Neural cell (in vitro differentiated cells): ENCODE measurements at regions not wholly inside any gene's neighbourhood (a gene's known extent, or its start where the extent isn't known, plus 50 kb on each side); places are given as distances from the start of the nearest gene placed in this dataset.

Experiments used
- EP300 ChIP-seq: fragments of 450-650 bp; conservative IDR thresholded peaks from 2 replicates; pipeline ENCODE4 v1.6.1; 2014; ENCODE audit warnings: antibody characterized with exemption, mild to moderate bottlenecking, moderate library complexity; ENCODE audit not compliant: poor library complexity, severe bottlenecking
- EZH2 ChIP-seq: fragments of 200-600, 300-800 bp; shearing (Covaris generic), sonication (generic); IDR thresholded peaks from 2 replicates; pipeline ENCODE4 v1.6.1; 2014; ENCODE audit warnings: antibody characterized with exemption, low read length, borderline replicate concordance, mild to moderate bottlenecking; ENCODE audit not compliant: insufficient read depth, poor library complexity, severe bottlenecking
- MXI1 ChIP-seq: fragments of 450-650 bp; conservative IDR thresholded peaks from 2 replicates; pipeline ENCODE4 v1.6.1; 2014; ENCODE audit warnings: antibody characterized with exemption, mild to moderate bottlenecking; ENCODE audit not compliant: poor library complexity, severe bottlenecking
- POLR2AphosphoS5 ChIP-seq: IDR thresholded peaks from 2 replicates; pipeline ENCODE4 v1.6.1; 2012
- RAD21 ChIP-seq: fragments of 450-650 bp; conservative IDR thresholded peaks from 2 replicates; pipeline ENCODE4 v1.6.1; 2014; ENCODE audit warnings: antibody characterized with exemption, mild to moderate bottlenecking, moderate library complexity
- TAF1 ChIP-seq: IDR thresholded peaks from 2 replicates; pipeline ENCODE4 v1.6.1; 2012; ENCODE audit warnings: low read depth
- TF ChIP-seq, protein P1 (sequence below): fragments of 450-650 bp; IDR thresholded peaks from 2 replicates; pipeline ENCODE4 v1.5.1; 2014; ENCODE audit warnings: antibody characterized with exemption, mild to moderate bottlenecking, moderate library complexity; ENCODE audit not compliant: poor library complexity, severe bottlenecking

DNA sequence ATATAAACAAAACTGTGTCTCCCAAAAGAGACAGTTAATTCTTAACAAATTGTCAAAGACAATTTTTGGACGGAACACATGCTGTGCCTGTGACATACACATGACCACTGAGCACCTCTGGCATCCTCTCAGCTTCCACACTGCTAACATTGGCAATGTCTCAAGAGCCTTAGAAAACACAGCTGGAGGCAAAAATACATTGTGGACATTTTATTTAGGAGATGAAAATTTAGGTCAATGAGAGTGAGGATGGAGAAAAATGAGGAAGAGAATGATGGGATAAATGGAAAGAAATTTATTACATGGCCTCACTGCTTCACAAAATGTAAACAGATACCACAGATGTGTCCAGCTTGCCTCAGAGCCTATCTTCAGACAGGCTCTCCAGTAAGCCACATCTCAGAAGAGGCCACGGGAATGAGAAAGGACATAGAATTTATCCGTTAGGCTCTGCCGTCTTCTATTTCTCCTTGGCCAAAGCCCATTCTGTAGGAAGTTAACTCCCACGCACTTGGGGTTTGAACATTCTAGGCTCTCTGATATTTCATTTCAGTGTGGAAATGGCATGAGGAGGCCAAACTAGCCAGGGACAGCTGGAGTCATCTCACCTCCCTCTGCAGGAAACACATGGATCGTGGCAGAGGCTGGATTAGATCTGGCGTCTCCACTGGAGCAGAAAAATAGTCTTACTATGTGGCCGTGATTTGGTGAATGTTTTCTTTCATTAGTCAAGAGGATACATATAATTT lies 519.4 kb upstream of the DSEL start:
- TF ChIP-seq, protein P1, sequence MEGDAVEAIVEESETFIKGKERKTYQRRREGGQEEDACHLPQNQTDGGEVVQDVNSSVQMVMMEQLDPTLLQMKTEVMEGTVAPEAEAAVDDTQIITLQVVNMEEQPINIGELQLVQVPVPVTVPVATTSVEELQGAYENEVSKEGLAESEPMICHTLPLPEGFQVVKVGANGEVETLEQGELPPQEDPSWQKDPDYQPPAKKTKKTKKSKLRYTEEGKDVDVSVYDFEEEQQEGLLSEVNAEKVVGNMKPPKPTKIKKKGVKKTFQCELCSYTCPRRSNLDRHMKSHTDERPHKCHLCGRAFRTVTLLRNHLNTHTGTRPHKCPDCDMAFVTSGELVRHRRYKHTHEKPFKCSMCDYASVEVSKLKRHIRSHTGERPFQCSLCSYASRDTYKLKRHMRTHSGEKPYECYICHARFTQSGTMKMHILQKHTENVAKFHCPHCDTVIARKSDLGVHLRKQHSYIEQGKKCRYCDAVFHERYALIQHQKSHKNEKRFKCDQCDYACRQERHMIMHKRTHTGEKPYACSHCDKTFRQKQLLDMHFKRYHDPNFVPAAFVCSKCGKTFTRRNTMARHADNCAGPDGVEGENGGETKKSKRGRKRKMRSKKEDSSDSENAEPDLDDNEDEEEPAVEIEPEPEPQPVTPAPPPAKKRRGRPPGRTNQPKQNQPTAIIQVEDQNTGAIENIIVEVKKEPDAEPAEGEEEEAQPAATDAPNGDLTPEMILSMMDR = no peak
- TF ChIP-seq POLR2AphosphoS5 (no peak), MXI1 (no peak), EZH2 (no peak), EP300 (no peak), TAF1 (no peak), RAD21 (no peak)
